ENCODE measurements at regions not wholly inside any gene's neighbourhood (a gene's known extent, or its start where the extent isn't known, plus 50 kb on each side); places are given as distances from the start of the nearest gene placed in this dataset.

GRCh38 chr16:22732959-22733358 lies 81.0 kb upstream of the HS3ST2 start:
- TF ChIP-seq CTCF (IDR thresholded peaks at IDR 0.05) (no peak), POLR2A (IDR thresholded peaks at IDR 0.05) (no peak)
